Retinal pigment epithelial cell (primary cell): ENCODE measurements at regions not wholly inside any gene's neighbourhood (a gene's known extent, or its start where the extent isn't known, plus 50 kb on each side); places are given as distances from the start of the nearest gene placed in this dataset.

ENCODE experiments used
- DNase-seq: peaks from one replicate; pipeline ENCODE4 v3.0.0-alpha.2; 2010; ENCODE audit warnings: low read depth
- H3K4me3 ChIP-seq: 2 replicates; pipeline ENCODE4 v1.5.1; 2011; ENCODE audit warnings: mild to moderate bottlenecking, low read length, control low read depth, moderate library complexity
- CTCF ChIP-seq: conservative IDR thresholded peaks from 2 replicates; pipeline ENCODE4 v1.5.1; 2011; ENCODE audit warnings: low read depth, low read length, control low read depth, inconsistent platforms

DNA sequence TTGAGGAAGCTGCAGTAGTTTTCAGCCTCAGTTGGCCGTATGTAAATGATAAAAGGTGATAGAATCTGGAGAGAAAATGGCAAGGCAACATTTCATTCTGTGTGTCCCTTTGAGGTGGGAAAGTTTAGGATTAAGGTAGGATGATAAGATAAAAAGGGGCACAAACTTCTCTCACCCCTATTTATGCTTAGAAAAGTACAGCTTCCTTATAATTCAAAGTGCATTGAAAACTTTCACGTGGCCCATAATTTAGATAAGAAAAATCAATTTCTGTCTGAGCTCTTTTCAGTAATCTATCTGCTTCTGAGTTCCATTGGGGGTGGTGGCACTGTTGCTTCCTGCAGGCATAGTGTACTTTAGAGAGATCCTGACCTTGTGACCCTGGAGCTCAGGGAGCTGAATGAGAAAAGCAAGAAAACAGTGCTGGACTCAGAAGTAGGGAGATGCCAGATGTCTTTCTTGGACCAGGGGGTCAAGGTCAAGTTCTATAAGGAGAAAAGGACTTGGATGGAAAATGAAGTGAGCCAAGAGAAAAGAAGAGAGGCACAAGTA lies 187.3 kb downstream of the NDFIP2 start:
- TF ChIP-seq CTCF, result no peak
- no peak overlapping the region for H3K4me3 ChIP-seq
- DNase-seq, result no peak

- no peak for TF ChIP-seq CTCF
- no peak for DNase-seq
Measured at GRCh38 chr13:79667771-79668170, 186.8 kb downstream of the NDFIP2 start.

GRCh38 chr13:79663977-79664636 lies 183.2 kb downstream of the NDFIP2 start:
- no peak for DNase-seq
- TF ChIP-seq CTCF, result no peak
- H3K4me3 ChIP-seq, result no peak overlapping the region

More at GRCh38 chr13:79667771-79668170, 186.8 kb downstream of the NDFIP2 start:
- H3K4me3 ChIP-seq, result no peak overlapping the region

DNA sequence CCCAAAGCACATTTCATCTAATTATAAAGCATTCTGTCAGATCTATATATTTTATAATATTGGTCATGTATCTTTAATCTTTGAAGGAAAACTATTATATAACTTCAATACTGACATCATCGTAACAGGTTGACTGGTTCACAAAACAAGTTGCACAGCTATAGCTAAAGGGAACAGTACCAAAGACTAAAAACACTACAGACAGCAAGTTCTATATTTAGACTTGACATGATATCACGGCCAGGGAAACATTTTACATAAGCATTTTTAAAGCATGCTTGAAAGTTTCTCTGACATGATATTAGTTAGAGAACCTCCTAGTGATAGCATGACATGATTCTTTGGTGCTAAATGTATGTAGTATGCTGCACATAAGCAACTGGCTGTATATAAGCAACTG lies 182.5 kb downstream of the NDFIP2 start:
- no peak for DNase-seq
- H3K4me3 ChIP-seq, result no peak overlapping the region

GRCh38 chr13:79662882-79663281 lies 181.9 kb downstream of the NDFIP2 start:
- TF ChIP-seq CTCF, result no peak
- no peak for DNase-seq
- no peak overlapping the region for H3K4me3 ChIP-seq

More for the DNA sequence above, 182.5 kb downstream of the NDFIP2 start:
- no peak for TF ChIP-seq CTCF

DNA sequence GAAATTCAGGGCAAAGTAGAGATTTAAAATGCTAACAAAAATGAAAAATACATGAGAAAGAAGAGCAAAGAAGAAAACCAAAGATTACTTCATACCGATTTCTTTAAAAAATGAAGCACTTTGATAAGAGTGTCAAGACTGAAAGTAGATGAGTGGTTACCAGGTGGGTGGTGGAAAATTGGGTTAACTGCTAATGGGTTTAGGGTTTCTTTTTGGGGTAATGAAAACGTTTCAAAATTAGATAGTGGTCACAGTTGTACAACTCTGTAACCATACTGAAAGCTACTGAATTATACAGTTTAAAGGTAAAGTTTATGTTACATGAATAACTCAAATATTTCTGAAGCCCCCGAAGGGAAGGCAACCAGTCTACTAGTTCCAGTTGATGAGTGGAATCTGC lies 179.4 kb downstream of the NDFIP2 start:
- no peak for TF ChIP-seq CTCF
- H3K4me3 ChIP-seq, result no peak overlapping the region
- DNase-seq, result no peak

DNA sequence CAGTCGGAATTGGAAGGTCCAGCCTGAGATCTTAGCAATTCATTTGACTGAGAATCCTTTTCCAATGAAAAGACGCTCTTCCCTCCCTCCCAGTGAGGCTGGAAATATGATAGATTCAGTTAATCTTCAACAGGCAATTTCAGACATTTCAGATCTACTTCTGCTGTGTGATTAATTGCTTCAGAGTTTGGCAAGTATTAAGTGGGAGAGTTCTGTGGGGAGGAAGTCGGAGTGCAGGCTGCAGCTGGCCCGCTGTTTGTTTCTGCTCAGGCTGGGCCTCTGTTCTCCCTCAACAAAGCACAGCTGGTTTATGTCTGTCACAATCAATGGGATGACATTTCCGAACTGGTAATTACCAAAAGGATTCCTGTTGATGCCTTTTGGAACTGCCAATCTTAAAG lies 178.2 kb downstream of the NDFIP2 start:
- H3K4me3 ChIP-seq, result no peak overlapping the region
- TF ChIP-seq CTCF, result no peak
- DNase-seq, result no peak
